Prostate gland (tissue), 2 donors: ENCODE measurements at regions not wholly inside any gene's neighbourhood (a gene's known extent, or its start where the extent isn't known, plus 50 kb on each side); places are given as distances from the start of the nearest gene placed in this dataset.

Source experiments
- POLR2A ChIP-seq: fragments of 450-650 bp; IDR thresholded peaks from one replicate; pipeline ENCODE4 v1.6.1; 2016; ENCODE audit warnings: antibody characterized with exemption, mild to moderate bottlenecking
- POLR2AphosphoS5 ChIP-seq: sonication (generic); formaldehyde crosslinking; IDR thresholded peaks from one replicate; pipeline ENCODE4 v1.6.1; 2017; ENCODE audit warnings: antibody characterized with exemption
- TF ChIP-seq, protein P1 (sequence below), 4 experiments: fragments of 200-600 bp in 2 of 4; fragments of 450-650 bp in 2 of 4; sonication (generic) in 2 of 4; IDR thresholded peaks; 1 replicate in 3 of 4; 2 replicates in 1 of 4; pipeline ENCODE4 v1.5.1; 2016 to 2019; ENCODE audit warnings: antibody characterized with exemption in 4 of 4, mild to moderate bottlenecking in 2 of 4, moderate library complexity in 2 of 4

DNA sequence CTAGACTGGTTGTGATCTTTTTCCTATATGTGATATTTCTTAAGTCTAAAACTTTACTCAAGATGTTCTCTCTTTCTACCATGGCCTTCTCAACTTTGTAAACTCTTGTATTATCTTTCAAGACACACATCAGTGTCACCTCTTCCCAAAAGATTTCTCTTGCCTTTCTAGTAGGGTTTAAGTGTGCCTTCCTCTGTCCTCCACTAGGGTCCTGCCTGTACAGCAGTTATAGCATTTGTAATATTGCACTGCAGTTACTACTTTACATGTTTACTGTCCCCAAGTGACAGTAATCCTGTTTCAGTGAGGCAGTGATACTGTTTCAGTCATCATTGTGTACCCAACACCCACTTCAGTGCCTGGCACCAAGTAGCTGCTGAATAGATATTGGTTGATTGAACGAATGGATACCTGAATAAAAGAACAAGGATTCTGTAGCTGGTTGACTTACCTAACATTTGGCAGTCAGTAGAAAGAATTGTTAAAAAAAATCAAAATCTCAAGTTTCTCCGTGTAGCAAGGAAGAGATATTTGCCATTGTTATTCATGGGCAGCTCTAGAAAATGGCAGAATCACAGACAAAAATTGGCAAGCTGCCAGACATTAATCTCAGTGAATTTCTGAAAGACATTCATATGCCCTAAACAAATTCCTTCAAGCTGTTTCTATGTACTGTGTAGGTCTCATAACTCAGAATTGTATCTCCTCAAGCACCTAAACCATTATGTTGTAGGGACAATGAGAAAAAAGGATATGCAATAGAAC is 79.4 kb downstream of the RBMXL2 start:
- TF ChIP-seq POLR2A = no peak
- TF ChIP-seq, protein P1, sequence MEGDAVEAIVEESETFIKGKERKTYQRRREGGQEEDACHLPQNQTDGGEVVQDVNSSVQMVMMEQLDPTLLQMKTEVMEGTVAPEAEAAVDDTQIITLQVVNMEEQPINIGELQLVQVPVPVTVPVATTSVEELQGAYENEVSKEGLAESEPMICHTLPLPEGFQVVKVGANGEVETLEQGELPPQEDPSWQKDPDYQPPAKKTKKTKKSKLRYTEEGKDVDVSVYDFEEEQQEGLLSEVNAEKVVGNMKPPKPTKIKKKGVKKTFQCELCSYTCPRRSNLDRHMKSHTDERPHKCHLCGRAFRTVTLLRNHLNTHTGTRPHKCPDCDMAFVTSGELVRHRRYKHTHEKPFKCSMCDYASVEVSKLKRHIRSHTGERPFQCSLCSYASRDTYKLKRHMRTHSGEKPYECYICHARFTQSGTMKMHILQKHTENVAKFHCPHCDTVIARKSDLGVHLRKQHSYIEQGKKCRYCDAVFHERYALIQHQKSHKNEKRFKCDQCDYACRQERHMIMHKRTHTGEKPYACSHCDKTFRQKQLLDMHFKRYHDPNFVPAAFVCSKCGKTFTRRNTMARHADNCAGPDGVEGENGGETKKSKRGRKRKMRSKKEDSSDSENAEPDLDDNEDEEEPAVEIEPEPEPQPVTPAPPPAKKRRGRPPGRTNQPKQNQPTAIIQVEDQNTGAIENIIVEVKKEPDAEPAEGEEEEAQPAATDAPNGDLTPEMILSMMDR (IDR thresholded peaks at IDR 0.05) = no peak
- no peak for TF ChIP-seq POLR2AphosphoS5
